H9 (cell line): ENCODE measurements at regions not wholly inside any gene's neighbourhood (a gene's known extent, or its start where the extent isn't known, plus 50 kb on each side); places are given as distances from the start of the nearest gene placed in this dataset.

Source experiments
- DNase-seq: peaks from one replicate; pipeline ENCODE4 v3.0.0-alpha.2; 2017
- H2AFZ ChIP-seq: one replicate; pipeline ENCODE4 v1.6.1; 2013; ENCODE audit warnings: mild to moderate bottlenecking, low read length, control low read depth, moderate library complexity
- H2AK5ac ChIP-seq: 2 replicates; pipeline ENCODE4 v1.6.1; 2013; ENCODE audit warnings: low read length, control low read depth, mixed read lengths; ENCODE audit not compliant: insufficient read length
- H2BK120ac ChIP-seq: one replicate; pipeline ENCODE4 v1.6.1; 2013; ENCODE audit warnings: low read depth, mild to moderate bottlenecking, low read length, control low read depth, inconsistent platforms; ENCODE audit not compliant: poor library complexity, severe bottlenecking
- H2BK12ac ChIP-seq: 2 replicates; pipeline ENCODE4 v1.6.1; 2013; ENCODE audit warnings: low read length, control low read depth, mixed read lengths, low read depth; ENCODE audit not compliant: insufficient read length
- H2BK15ac ChIP-seq: 2 replicates; pipeline ENCODE4 v1.6.1; 2013; ENCODE audit warnings: low read depth, low read length, control low read depth
- H2BK20ac ChIP-seq: one replicate; pipeline ENCODE4 v1.6.1; 2013; ENCODE audit warnings: low read depth, mild to moderate bottlenecking, low read length, control low read depth, inconsistent platforms; ENCODE audit not compliant: poor library complexity, severe bottlenecking
- H2BK5ac ChIP-seq: 2 replicates; pipeline ENCODE4 v1.6.1; 2013; ENCODE audit warnings: low read length, control low read depth, mixed read lengths; ENCODE audit not compliant: insufficient read length
- H3K14ac ChIP-seq: 2 replicates; pipeline ENCODE4 v1.6.1; 2013; ENCODE audit warnings: low read length, control low read depth; ENCODE audit not compliant: insufficient read depth
- H3K18ac ChIP-seq: 2 replicates; pipeline ENCODE4 v1.6.1; 2013; ENCODE audit warnings: low read depth, mild to moderate bottlenecking, mixed read lengths, low read length, control low read depth; ENCODE audit not compliant: insufficient read length
- H3K23ac ChIP-seq: 2 replicates; pipeline ENCODE4 v1.6.1; 2013; ENCODE audit warnings: low read length, control low read depth, mixed read lengths, low read depth; ENCODE audit not compliant: insufficient read length
- H3K23me2 ChIP-seq: 2 replicates; pipeline ENCODE4 v1.6.1; 2013; ENCODE audit warnings: low read depth, mild to moderate bottlenecking, mixed read lengths, low read length, control low read depth; ENCODE audit not compliant: insufficient read length, poor library complexity, severe bottlenecking
- H3K27ac ChIP-seq: 2 replicates; pipeline ENCODE4 v1.5.1; 2013; ENCODE audit warnings: low read length, control low read depth, mixed read lengths, low read depth; ENCODE audit not compliant: insufficient read length
- H3K27me3 ChIP-seq: 2 replicates; pipeline ENCODE4 v1.6.1; 2013; ENCODE audit warnings: low read length, control low read depth, inconsistent platforms; ENCODE audit not compliant: insufficient read depth
- H3K4ac ChIP-seq: 2 replicates; pipeline ENCODE4 v1.6.1; 2013; ENCODE audit warnings: low read depth, mild to moderate bottlenecking, control low read depth, inconsistent platforms, low read length, moderate library complexity
- H3K4me1 ChIP-seq: 2 replicates; pipeline ENCODE4 v1.6.1; 2013; ENCODE audit warnings: low read length, control low read depth, inconsistent platforms; ENCODE audit not compliant: insufficient read depth
- H3K4me2 ChIP-seq: 2 replicates; pipeline ENCODE4 v1.6.1; 2013; ENCODE audit warnings: low read length, control low read depth, mixed read lengths; ENCODE audit not compliant: insufficient read length, insufficient read depth
- H3K56ac ChIP-seq: 2 replicates; pipeline ENCODE4 v1.6.1; 2013; ENCODE audit warnings: low read depth, mild to moderate bottlenecking, mixed read lengths, low read length, control low read depth; ENCODE audit not compliant: insufficient read length
- H3K79me1 ChIP-seq: 2 replicates; pipeline ENCODE4 v1.6.1; 2013; ENCODE audit warnings: low read depth, mild to moderate bottlenecking, moderate library complexity, low read length, control low read depth, inconsistent platforms; ENCODE audit not compliant: insufficient read depth, poor library complexity, severe bottlenecking
- H3K79me2 ChIP-seq: 2 replicates; pipeline ENCODE4 v1.6.1; 2013; ENCODE audit warnings: low read length, control low read depth, inconsistent platforms; ENCODE audit not compliant: insufficient read depth
- H3K9ac ChIP-seq: 2 replicates; pipeline ENCODE4 v1.6.1; 2013; ENCODE audit warnings: low read length, control low read depth, mixed read lengths; ENCODE audit not compliant: insufficient read length; ENCODE audit errors: extremely low read depth
- H3K9me3 ChIP-seq: one replicate; pipeline ENCODE4 v1.6.1; 2013; ENCODE audit warnings: low read depth, low read length, inconsistent platforms; ENCODE audit not compliant: control insufficient read depth
- H3T11ph ChIP-seq: one replicate; pipeline ENCODE4 v1.6.1; 2013; ENCODE audit warnings: mild to moderate bottlenecking, low read length, control low read depth, inconsistent platforms
- H4K20me1 ChIP-seq: one replicate; pipeline ENCODE4 v1.6.1; 2013; ENCODE audit not compliant: control insufficient read depth, insufficient read length, insufficient read depth
- H4K5ac ChIP-seq: 2 replicates; pipeline ENCODE4 v1.6.1; 2013; ENCODE audit warnings: low read depth, mild to moderate bottlenecking, mixed read lengths, low read length, control low read depth; ENCODE audit not compliant: insufficient read length
- H4K8ac ChIP-seq: replicated peaks from 2 replicates; pipeline ENCODE4 v1.6.1; 2013; ENCODE audit warnings: low read length, control low read depth, mixed read lengths, low read depth; ENCODE audit not compliant: insufficient read length
- H4K91ac ChIP-seq: 2 replicates; pipeline ENCODE4 v1.6.1; 2013; ENCODE audit warnings: low read depth, mild to moderate bottlenecking, moderate library complexity, mixed read lengths, low read length, control low read depth; ENCODE audit not compliant: insufficient read length
- H3K27ac Mint-ChIP-seq, 3 experiments: 2 replicates in 2 of 3; 3 replicates in 1 of 3; pipeline ENCODE4 v1.8.0; 2020 to 2021; ENCODE audit warnings: mixed read lengths in 3 of 3, mild to moderate bottlenecking in 1 of 3, moderate library complexity in 1 of 3
- H3K27me3 Mint-ChIP-seq: 2 replicates; pipeline ENCODE4 v1.8.0; 2021; ENCODE audit warnings: low read depth, mild to moderate bottlenecking, moderate library complexity, mixed read lengths
- H3K36me3 Mint-ChIP-seq, 3 experiments: 2 replicates in 2 of 3; 3 replicates in 1 of 3; pipeline ENCODE4 v1.8.0; 2020 to 2021; ENCODE audit warnings: low read depth in 3 of 3, mixed read lengths in 3 of 3; ENCODE audit not compliant: insufficient read depth in 1 of 3
- H3K4me1 Mint-ChIP-seq, 2 experiments: 2 replicates each; pipeline ENCODE4 v1.8.0; 2020; ENCODE audit warnings: mixed read lengths in 2 of 2
- H3K4me3 Mint-ChIP-seq, 2 experiments: 2 replicates in 1 of 2; 3 replicates in 1 of 2; pipeline ENCODE4 v1.8.0; 2020 to 2021; ENCODE audit warnings: mild to moderate bottlenecking in 2 of 2, mixed read lengths in 2 of 2, moderate library complexity in 1 of 2
- H3K9me3 Mint-ChIP-seq, 2 experiments: 2 replicates in 1 of 2; 3 replicates in 1 of 2; pipeline ENCODE4 v1.8.0; 2020; ENCODE audit warnings: mild to moderate bottlenecking in 2 of 2, mixed read lengths in 2 of 2, moderate library complexity in 1 of 2
- WGBS: extraction: QIAGEN DNeasy Blood & Tissue Kit; methylation state at CpG from one replicate; pipeline ENCODE4 v1.1.7; 2013; ENCODE audit warnings: missing lambda C conversion rate, low lambda C conversion rate, mixed read lengths; ENCODE audit not compliant: insufficient read length; ENCODE audit errors: extremely low coverage; 5-methylcytosine and 5-hydroxymethylcytosine counted together
- TF ChIP-seq, protein P1 (sequence below): fragments of 200-600 bp; sonication (generic); conservative IDR thresholded peaks from 3 replicates; pipeline ENCODE4 v1.8.0; 2021; ENCODE audit warnings: antibody characterized with exemption, mild to moderate bottlenecking

DNA sequence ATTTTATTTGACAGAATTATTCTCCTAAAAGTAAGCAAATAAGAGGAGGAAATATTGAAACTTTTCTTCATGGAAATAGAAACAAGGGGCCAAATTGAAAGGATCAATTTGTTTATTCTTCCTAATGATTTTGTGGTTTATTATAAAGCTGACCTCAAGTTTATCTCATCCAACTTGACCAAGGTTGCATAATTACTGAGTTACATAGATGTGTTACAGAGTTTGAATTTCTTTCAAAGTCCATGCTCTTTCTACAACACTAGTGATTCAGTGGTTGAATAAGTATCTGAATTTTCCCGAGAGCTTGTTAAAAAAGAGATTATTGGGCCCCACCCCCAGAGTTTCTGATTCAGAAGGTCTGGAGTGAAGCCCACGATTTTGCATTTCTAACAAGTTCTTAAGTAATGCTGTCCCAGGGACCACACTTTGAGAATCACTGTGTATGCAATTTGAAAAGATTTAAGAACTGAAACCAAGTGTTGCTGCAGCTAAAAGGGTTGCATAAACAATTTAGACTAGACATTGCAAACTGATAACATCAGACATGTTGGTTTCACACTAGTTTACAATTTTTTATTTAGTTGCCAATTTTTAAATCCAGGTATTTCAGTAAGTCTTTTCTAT is 485.7 kb upstream of the ANO5 start:
- H2BK12ac ChIP-seq, result no peak overlapping the region
- no peaks in the 10 kb centered on the region for H3K23me2 ChIP-seq
- no peak for DNase-seq
- no peaks in the 10 kb centered on the region for H3K27me3 ChIP-seq
- Mint-ChIP-seq H3K4me3 (no peak overlapping the region), H3K36me3 (no peaks in the 10 kb centered on the region), H3K9me3 (no peaks in the 10 kb centered on the region), H3K27ac (no peak overlapping the region), H3K27me3 (no peaks in the 10 kb centered on the region), H3K4me1 (peaks cover 9 to 10% of the 10 kb centered on the region in 2 experiments; a peak in 3 of 4 replicates)
- H2AK5ac ChIP-seq, result no peak overlapping the region
- no peaks in the 10 kb centered on the region for H3K9me3 ChIP-seq
- no peaks in the 10 kb centered on the region; the same call in 1 of the 2 replicates for H3K4me1 ChIP-seq
- H3K18ac ChIP-seq, result no peak overlapping the region
- no peak overlapping the region for H4K5ac ChIP-seq
- H2AFZ ChIP-seq, result no peak overlapping the region
- no peak overlapping the region for H3T11ph ChIP-seq
- H4K8ac ChIP-seq, result no peak overlapping the region
- no peak overlapping the region for H2BK15ac ChIP-seq
- WGBS, result no CpG with 5 or more reads among the region's 2 CpGs
- H3K23ac ChIP-seq, result no peak overlapping the region
- H3K79me2 ChIP-seq, result no peaks in the 10 kb centered on the region
- no peak overlapping the region for H4K91ac ChIP-seq
- TF ChIP-seq, protein P1, sequence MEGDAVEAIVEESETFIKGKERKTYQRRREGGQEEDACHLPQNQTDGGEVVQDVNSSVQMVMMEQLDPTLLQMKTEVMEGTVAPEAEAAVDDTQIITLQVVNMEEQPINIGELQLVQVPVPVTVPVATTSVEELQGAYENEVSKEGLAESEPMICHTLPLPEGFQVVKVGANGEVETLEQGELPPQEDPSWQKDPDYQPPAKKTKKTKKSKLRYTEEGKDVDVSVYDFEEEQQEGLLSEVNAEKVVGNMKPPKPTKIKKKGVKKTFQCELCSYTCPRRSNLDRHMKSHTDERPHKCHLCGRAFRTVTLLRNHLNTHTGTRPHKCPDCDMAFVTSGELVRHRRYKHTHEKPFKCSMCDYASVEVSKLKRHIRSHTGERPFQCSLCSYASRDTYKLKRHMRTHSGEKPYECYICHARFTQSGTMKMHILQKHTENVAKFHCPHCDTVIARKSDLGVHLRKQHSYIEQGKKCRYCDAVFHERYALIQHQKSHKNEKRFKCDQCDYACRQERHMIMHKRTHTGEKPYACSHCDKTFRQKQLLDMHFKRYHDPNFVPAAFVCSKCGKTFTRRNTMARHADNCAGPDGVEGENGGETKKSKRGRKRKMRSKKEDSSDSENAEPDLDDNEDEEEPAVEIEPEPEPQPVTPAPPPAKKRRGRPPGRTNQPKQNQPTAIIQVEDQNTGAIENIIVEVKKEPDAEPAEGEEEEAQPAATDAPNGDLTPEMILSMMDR, result no peak
- H2BK5ac ChIP-seq, result no peak overlapping the region
- no peak overlapping the region for H3K56ac ChIP-seq
- no peak overlapping the region for H3K4ac ChIP-seq
- no peaks in the 10 kb centered on the region for H3K79me1 ChIP-seq
- H2BK20ac ChIP-seq, result no peak overlapping the region
- no peak overlapping the region for H3K14ac ChIP-seq
- H3K4me2 ChIP-seq, result no peak overlapping the region
- no peaks in the 10 kb centered on the region for H4K20me1 ChIP-seq
- no peak overlapping the region for H3K9ac ChIP-seq
- no peak overlapping the region for H2BK120ac ChIP-seq
- H3K27ac ChIP-seq, result no peak overlapping the region
